NOMO-1 treated with DMSO at 0.1 percent for 48 hours (cell line): ENCODE measurements at regions not wholly inside any gene's neighbourhood (a gene's known extent, or its start where the extent isn't known, plus 50 kb on each side); places are given as distances from the start of the nearest gene placed in this dataset.
A peak's percentile ranks its signal among the peaks of the same experiment; 100 is the strongest.

Experiments
- DNase-seq: peaks from one replicate; lab custom pipeline; 2025; ENCODE audit not compliant: unreplicated experiment; lab: John Stamatoyannopoulos, UW

DNA sequence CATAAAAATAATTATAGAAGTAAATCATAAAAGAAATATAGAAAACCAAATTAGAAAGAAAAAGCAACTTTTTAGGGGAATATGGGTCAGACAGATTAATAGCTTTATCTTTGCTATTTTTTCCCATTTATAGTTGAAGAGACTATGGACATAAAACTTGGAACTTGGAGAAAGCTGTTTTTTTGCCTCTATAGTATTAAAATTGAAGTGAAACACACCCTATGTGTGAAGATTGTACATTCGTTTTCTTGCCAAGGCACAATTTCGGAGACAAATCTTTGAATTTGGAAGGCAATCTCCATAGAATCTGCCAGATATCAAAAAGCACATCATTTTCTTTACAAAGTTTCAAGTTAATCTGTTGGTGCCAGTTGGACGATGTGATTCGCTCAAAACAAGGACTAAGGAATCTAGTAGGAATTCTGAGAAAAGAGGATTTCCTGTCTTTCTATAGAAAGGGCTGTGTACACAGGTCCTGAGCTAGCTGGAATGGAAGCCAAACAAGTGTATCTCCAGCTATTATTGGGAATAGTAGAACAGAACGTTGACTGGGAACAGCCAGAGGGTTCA, 156.3 kb downstream of the SLC7A11 start:
- DNase-seq = no peak

DNA sequence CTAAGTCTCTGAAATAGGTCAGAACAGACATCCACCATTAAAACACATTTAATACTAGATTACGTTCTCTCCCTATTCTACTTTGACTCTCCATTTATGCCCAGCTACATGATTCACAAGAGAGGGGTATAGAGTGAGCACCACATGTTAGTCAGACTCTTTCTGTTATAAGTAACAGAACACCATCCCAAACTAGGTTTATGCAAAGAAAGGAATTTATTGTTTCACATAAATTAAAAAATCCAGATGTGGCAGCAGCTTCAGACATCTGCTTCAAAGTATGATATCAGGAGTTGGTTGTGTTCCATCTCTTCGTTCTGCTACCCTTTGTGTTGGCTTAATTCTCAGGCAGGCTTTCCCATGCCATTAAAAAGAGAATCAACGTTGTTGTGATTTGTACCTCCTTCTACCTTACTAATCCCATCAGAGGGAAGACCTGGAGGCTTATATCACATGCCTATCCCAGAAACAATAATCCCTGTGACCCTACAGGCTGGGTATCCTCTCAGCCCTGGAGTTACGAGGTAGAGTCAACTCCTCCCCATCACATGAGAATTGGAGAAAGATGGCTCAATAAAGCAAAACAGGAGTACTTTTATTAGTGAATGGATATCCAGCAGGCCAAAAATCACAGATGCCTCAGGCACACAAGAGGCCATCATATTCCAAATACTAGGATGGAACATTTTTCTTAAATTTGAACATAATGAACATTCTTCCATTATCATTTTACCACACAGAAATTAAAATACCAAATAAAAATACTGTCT, 163.2 kb downstream of the SLC7A11 start:
- DNase-seq = no peak

DNA sequence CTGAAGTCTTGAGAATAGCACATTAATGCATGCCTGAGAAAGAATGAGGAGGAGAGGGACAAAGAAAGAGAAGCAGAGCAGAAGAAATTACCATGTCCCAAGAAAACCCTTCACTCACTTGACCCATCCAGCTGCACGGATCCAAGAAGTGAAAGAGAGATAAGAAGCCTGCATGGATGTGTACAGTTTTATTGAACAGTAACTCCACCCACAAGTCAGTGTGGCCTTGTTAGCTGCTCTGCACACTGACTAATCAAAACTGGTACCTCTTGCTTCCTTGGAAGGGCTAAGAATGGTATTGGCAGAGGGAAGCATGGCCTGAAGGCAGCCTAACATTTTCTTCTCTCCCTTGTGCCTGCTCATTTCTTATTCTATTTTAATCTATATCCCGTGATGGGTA, 163.9 kb downstream of the SLC7A11 start:
- DNase-seq = no peak

DNA sequence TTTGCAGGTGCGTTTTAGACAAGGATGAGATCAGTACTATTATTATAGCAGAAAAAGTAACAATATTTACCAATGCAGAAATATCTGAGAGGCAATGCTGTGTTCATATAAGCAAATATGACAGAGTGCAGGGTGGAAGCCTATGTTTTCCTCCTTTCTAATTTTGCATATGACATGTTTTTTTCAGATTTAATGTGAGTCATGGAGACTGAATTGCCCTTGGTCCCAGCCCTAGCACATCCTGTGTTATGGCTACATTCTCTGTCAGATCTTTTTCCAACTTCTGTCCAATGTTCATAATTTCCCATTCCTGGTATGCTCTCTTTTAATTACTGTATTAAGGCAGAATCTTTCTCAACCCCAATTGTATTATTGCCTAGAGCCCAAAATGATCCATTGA, 165.6 kb downstream of the SLC7A11 start:
- DNase-seq = no peak

DNA sequence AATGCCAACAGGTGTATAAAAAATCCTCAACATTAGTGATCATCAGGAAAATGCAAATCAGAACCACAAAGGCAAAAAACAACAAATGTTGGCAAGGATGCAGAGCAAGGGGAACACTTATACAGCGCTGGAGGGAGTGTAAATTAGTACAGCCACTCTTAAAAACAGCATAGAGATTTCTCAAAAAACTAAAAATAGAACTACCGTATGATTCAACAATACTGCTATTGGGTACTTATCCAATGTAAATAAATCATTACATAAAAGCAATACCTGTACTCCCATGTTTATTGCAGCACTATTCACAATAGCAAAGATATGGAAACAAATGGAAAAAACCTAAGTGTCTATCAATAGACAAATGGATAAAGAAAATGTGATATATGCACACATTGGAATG, 171.3 kb downstream of the SLC7A11 start:
- no peak for DNase-seq

DNA sequence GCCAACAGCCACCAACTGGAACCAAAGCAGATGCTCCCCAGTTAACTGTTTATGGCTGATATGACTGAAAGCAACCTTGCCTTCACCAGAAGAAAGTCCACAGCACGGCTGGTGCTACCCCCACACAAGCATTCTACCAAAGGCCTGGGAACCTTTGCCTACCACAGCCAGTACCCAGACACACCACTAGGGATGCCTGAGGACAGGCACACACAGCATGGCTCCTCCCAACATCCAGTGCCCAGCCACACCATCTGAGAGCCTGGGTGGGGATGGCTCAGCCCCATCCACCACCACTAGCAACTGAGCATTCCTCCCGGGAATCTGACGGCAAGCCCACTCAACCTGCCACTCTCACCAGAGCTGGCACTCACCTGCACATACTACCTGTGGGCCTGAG, 178.6 kb downstream of the SLC7A11 start:
- DNase-seq = no peak

DNA sequence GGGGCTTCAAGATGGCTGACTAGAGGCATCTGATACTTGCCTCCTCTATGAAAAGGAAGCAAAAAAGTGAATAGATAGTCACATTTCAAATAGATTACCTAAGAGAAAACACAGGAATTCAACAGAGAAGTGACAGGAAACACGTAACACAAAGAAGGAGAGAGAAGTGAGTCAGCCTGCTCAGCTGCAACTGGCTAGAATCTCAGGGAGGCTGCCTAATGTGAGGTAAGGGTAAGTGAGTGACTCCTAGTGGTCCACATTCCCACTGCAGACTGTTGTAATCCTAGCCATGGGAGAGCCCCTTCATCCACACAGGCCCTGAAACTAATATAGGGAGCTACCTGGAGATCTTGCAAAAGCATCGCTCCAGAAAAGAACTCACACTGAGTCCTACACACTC, 179.2 kb downstream of the SLC7A11 start:
- DNase-seq = no peak

DNA sequence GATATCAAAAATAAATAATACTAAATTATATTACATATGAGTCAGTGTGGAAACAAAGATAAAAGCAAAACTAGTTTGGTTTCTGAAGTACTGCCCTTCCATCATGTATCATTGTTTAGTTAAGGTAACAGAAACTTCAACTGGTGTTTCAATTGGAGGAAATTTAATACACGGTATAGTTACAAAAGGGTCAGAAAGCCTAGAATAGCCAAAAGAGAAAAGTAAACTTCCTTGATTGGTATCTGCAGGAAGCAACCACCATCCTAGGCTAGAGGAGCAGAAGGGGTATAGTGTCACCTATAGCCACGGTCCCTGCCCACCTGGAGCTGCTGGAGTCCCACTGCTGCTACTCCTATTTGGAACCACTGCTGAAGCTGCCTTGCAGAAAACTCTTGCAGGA, 185.6 kb downstream of the SLC7A11 start:
- DNase-seq = no peak

DNA sequence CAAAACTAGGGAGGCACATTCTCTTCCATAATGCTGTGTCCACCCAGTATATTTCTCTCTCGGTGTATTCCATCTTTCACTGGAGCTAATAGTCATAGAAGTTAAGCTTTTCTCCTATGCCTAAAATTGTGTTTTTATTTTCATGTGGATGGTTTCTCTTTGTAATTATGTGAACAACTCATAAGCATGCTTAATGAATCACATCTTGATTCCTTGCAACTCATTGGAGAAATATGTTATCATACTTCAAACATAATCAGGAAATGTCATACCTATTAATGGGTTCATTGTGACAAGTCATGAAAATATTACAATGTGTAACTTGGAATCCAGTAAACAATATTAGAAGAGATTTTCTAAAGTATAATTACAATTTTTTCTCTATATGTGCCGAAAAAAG, 186.3 kb downstream of the SLC7A11 start:
- DNase-seq = no peak

DNA sequence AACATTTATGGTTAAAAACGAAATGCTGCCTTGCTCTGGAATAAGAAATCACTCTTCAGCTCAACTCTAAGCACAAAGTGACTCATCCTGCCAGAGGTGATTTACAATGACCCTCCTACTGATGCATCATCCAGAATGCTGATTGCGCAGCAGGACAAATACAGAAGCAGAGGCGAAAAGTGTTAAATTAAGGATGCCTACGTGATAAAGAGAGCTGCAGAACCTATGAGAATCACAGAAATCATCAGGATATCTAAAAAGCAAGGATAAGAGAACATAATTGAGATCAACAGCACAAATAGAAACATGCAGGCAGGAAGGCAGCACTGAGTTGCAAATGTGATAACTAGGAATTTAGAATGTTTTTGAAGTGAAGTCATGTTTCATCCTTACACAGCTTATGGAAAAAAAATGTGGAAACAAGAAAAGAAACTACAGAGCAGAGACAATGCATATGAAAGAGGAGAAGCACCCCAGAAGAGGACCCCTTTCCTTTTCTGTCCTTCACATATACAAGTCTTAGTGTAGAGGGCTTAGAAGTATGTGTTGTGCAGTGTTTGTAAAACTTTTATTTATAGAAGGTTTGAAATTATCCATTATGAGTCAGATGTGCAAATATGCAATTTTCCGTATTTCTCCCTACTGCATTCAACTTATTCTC, 188.4 kb downstream of the SLC7A11 start:
- DNase-seq = peak; percentile 71

DNA sequence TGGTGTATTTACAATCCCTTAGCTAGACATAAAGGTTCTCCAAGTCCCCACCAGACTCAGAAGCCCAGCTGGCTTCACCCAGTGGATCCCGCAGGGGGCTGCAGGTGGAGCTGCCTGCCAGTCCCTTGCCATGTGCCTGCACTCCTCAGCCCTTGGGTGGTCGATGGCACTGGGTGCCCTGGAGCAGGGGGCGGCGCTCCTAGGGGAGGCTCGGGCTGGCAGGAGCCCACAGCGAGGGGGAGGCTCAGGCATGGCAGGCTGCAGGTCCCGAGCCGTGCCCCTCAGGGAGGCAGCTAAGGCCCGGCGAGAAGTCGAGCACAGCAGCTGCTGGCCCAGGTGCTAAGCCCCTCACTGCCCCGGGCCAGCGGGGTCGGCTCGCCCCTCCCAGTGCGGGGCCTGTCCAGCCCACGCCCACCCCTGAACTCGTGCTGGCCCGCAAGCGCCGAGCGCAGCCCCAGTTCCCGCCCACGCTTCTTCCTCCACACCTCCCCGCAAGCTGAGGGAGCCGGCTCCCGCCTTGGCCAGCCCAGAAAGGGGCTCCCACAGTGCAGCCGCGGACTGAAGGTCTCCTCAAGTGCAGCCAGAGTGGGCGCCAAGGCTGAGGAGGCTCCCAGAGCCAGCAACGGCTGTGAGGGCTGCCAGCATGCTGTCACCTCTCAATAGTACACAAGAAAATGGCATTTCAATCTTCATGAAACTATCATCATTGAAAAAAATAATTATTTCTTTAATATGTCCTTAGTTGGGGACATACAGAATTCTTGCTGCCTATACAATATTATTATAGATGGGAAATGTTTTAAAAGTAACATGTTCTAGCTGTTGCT, 189.1 kb downstream of the SLC7A11 start:
- DNase-seq = no peak

DNA sequence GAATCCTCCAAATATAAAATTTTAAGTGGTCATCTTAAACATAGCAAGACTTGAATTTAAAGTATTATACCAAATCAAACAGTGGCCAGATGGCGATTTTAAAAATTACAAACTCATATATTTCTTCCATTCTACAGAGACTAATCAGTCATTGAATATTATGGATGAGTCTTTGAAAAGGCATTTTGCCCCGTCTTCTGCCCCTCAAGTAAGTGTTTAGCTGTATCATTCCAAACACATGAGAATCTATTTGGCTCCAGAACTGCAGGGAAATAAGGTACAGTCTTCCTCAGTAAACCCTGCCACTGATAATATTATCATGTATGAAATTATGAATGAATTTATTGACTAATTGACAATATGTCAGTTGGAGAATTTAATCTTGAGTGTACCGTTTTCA, 191.0 kb downstream of the SLC7A11 start:
- no peak for DNase-seq

DNA sequence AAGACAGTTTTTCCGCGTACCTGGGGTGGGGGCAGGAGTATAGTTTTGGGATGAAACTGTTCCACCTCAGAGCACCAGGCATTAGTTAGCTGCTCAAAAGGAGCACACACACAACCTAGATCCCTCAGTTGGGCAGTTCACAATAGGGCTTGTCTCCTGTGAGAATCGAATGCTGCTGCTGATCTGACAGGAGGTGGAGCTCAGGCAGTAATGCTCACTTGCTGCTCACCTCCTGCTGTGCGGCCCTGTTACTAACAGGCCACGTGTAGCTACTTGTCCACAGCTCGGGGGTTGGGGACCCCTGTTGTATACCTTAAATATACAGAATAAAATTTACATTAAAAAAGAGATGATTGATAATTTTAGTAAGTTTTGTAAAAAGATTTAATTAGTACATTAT, 191.5 kb downstream of the SLC7A11 start:
- DNase-seq = no peak

DNA sequence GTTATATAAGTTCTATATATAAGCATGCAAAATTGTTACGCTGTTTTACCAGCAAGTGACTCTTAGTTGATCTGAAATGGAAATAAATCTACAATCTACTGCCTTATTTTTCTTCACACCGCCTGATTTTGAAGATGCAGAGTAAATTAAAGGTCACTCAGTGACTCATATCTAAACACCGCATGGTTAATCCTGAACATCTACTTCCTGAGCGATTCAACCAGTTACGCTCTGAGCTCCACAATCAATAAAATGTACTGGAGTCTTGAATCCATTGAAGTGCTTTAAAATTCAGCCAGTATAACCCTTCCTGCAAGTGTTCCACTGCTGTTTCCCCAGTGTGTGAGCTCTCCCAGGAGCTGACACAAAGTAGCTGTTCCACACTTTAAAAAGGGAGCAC, 192.8 kb downstream of the SLC7A11 start:
- no peak for DNase-seq

DNA sequence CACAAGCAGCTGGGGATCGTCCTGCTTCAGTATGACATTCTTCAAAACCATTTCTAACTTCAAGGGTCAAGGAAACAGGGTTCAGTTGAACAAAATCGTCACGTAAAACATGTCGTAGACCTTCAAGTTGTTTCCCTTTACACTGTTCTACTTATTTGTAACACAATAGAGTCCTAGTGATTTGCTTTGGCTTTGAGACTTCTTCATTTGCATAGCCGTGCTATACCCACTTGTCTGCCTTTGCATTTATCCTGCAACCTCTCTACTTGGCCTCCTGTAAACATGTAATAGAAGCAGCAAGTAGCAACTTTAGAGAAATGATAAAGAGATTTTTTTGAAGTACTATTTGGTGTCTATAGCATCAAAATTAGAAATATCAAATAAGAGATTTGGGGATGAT, 194.9 kb downstream of the SLC7A11 start:
- no peak for DNase-seq

DNA sequence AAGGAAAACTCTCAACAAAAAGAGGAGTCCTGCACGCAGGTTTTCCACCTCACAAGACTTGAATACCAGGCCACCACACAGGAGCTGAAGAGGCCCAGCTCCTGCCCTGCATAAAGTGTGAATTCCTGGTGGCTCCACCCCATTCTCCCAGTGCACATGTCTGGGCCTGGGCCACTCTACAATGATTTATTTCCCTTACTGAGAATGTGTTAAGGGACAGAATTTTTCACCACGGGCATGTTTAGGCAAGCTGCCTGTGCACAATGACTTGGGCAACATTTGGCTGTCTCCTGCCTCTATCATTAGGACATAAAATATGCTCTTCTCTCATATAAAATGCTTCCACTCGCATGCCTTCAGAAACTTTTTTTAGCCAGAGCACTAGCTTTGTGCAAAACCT, 197.1 kb downstream of the SLC7A11 start:
- no peak for DNase-seq

DNA sequence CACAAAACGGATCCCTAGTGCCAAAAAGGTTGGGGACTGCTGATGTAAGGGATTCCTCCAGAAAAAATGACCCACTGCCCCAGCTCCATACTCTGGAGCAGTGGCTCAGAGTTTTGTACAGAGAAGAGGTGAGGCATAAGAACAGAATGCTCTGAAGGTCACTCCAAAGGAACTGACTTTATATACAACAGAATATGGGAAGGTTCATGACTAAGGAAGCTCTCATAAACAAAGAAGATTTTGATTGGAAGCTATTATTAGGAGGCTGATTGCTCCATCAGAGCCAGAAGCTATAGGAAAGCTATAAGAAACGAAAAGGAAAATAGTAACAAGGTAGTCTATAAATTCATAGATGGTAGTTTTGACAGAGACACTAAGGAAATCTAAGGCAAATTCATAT, 203.1 kb downstream of the SLC7A11 start:
- no peak for DNase-seq

DNA sequence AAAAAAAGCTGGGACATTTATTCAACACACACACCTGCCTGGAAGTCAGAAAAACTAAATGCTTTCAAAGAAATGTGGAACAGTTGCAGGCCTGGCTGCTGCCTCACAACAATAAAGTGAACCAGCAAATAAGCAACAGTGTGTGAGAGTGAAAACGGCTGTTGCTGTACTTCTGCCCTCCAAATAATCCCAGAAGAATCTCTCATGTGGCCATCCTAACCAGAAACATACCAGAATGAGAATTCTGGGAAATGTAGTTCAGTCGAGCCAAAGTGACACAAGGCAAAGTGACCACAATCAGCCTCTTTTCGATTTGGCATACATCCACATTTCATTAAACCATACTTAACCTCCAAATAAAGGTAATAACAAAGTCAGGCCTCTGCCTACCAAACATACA, 204.5 kb downstream of the SLC7A11 start:
- DNase-seq = no peak

DNA sequence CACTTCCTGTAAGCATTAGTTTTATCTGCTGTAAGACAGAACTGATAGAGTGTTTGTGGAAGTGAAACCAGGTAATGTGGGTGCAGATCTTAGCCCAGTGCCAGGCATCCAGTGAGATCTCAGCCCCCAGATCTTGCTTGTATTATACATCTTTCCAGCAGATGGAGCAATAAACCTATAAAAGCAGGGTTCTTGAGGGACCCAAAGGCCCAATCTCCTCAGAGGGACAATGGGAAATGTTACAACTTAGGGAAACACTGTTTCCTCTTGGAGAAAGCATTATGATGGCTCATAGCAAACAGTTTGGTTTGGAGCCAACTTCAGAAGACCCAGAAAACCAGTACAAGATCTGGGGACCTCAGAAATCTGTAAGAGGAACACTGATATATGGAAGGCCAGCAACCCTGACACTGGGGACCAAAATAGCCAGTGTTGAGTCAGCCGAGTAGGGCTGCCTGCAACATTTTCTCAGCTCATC, 206.3 kb downstream of the SLC7A11 start:
- DNase-seq = peak; percentile 94

DNA sequence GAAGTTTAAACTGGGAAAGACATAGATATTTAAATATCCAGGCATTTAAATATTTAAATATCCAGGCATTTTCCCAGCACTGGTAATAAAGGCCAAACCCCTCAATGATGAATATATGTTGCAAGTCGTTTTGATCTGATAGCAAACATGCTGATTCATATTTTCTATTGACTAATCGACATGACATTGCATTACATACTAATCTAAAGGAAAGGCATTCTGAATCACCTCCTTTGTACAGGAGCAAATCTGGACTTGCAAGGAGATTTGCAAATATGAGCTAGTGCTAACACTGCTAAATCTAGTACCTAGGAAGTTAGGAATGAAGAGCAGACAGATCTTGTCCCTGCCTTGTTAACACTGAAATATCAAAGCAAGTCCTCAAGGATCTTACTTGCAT, 207.3 kb downstream of the SLC7A11 start:
- peak; percentile 26 for DNase-seq

DNA sequence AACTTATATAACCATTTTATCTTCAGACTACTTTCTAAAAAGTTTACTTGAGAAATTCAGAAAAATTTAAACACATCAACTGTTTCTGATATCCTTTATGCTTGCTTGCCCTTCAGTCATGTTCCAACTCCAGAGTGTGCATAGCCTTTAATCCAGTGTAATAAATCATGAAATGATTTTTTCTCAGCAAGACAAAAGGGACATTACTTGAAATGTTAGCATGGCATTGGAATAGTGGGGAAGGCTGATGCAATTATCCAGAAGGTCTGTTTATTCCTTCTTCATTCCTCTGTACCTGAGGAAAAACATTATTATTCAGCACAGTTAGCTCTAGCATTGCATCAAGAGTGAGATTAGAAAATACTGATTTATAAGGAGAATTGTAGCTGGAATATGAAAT, 209.9 kb downstream of the SLC7A11 start:
- no peak for DNase-seq

DNA sequence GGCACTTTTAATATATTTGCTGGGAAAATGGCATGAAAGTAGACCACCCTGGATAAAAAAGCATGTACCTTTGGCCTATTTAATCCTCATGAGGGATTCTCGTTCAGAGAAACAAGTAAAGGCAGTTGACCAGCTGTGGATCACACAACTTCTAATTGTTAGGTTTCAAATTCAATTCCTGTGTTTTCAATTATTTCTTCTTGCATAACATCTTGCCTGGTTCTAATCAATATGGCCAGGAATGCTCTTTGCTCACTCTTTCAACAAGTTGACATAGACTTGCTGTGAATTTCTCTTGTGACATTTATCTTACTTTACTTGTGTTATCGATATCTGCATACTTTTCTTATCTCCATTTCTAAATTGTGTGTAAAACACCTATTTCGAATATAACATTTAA, 211.8 kb downstream of the SLC7A11 start:
- no peak for DNase-seq
